Ascending aorta (tissue), 2 donors: ENCODE measurements at regions not wholly inside any gene's neighbourhood (a gene's known extent, or its start where the extent isn't known, plus 50 kb on each side); places are given as distances from the start of the nearest gene placed in this dataset.

ENCODE experiments used
- DNase-seq, 2 donors: peaks; one replicate each; pipeline ENCODE4 v3.0.0-alpha.2; 2019; ENCODE audit warnings: low spot score in 2 of 2
- H3K27ac ChIP-seq, 2 donors: fragments of 200-600 bp; sonication (generic); one replicate each; pipeline ENCODE4 v1.5.1; 2016 to 2017; ENCODE audit warnings: mild to moderate bottlenecking in 1 of 2
- H3K27me3 ChIP-seq: fragments of 200-600 bp; sonication (generic); one replicate; pipeline ENCODE4 v1.5.1; 2017
- H3K36me3 ChIP-seq, 2 donors: fragments of 200-600 bp; sonication (generic); one replicate each; pipeline ENCODE4 v1.5.1; 2016
- H3K4me1 ChIP-seq, 2 donors: fragments of 200-600 bp; sonication (generic); one replicate each; pipeline ENCODE4 v1.5.1; 2016 to 2017; ENCODE audit warnings: mild to moderate bottlenecking in 1 of 2
- H3K4me3 ChIP-seq, 2 donors: fragments of 200-600 bp; sonication (generic); one replicate each; pipeline ENCODE4 v1.5.1; 2016 to 2017; ENCODE audit warnings: mild to moderate bottlenecking in 1 of 2
- H3K9me3 ChIP-seq, 2 donors: fragments of 200-600 bp; sonication (generic); one replicate each; pipeline ENCODE4 v1.5.1; 2016
- intact Hi-C: fragments of 100-400 bp; cut with DNase I; formaldehyde crosslinking; loops from one replicate; pipeline ENCODE4 v1.15.1; 2023
- TF ChIP-seq, protein P1 (sequence below), 3 experiments: fragments of 200-600 bp in 2 of 3; fragments of 450-650 bp in 1 of 3; sonication (generic) in 2 of 3; IDR thresholded peaks; one replicate each; pipeline ENCODE4 v1.5.1; 2016 to 2019; ENCODE audit warnings: antibody characterized with exemption in 3 of 3, mild to moderate bottlenecking in 1 of 3, moderate library complexity in 1 of 3

DNA sequence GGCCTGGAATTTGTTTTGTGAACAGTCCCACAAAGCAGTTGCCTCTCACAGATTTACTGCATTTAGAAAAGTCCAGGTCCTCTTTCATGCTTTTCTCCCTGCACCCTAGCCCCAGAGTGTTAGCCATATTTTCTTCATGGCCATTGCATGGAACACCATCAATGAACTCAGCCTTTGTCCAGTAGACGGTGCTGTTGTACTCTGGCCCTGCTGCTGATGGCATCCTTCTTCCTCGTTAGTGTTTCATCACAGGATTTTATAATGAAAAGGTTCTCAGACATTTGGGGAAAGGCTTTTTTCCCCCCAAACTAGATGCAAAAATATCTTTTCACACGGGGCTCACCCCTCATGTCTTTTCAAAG is 93.0 kb upstream of the SLC25A13 start:
- Histone ChIP-seq H3K27me3 (no peaks in the 10 kb centered on the region), H3K27ac (no peak overlapping the region), H3K4me3 (no peak overlapping the region), H3K36me3 (no peaks in the 10 kb centered on the region), H3K4me1 (peaks cover 0 to 10% of the 10 kb centered on the region in 2 donors), H3K9me3 (no peaks in the 10 kb centered on the region)
- no peak for DNase-seq
- intact Hi-C loops: no loop called here
- TF ChIP-seq, protein P1, sequence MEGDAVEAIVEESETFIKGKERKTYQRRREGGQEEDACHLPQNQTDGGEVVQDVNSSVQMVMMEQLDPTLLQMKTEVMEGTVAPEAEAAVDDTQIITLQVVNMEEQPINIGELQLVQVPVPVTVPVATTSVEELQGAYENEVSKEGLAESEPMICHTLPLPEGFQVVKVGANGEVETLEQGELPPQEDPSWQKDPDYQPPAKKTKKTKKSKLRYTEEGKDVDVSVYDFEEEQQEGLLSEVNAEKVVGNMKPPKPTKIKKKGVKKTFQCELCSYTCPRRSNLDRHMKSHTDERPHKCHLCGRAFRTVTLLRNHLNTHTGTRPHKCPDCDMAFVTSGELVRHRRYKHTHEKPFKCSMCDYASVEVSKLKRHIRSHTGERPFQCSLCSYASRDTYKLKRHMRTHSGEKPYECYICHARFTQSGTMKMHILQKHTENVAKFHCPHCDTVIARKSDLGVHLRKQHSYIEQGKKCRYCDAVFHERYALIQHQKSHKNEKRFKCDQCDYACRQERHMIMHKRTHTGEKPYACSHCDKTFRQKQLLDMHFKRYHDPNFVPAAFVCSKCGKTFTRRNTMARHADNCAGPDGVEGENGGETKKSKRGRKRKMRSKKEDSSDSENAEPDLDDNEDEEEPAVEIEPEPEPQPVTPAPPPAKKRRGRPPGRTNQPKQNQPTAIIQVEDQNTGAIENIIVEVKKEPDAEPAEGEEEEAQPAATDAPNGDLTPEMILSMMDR (IDR thresholded peaks at IDR 0.05): peak in 1 of 3 experiments; percentile 32

DNA sequence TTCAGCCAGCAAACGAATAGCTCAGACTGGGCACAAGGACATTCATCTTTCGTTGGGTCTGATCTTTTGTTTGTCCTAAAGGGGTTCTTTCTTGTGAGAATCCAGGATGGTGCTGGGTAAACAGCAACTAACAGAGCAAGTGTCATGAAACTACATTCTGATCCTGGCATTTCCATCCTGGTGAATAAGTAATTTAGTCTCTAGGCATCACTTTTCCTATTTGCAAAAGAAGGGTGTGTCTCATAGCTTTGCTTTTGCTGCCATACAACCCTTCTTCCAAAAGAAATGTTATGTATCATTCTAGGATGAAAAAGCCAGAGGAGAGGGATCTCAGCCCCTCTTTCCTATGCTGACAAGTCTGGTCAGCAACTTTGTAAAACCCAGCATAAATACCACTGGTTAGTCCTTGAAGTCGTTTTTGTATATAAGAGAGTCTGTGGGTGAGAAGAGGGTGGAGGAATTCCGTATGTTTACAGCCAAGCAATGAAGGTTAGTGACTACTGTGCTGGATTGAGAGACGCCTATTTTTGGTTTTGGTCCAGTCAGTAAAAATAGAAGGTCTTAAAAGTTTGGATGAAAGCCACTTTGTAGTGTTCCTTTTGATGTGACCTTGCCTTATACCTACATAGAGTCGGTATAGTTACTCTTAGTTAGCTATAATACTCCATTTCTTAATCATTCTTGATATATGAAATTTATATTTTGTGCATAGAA is 88.4 kb upstream of the SLC25A13 start:
- Histone ChIP-seq H3K4me1 (peaks cover 0 to under 1% of the 10 kb centered on the region in 2 donors), H3K36me3 (no peaks in the 10 kb centered on the region), H3K27ac (no peak overlapping the region), H3K9me3 (no peaks in the 10 kb centered on the region), H3K27me3 (no peaks in the 10 kb centered on the region), H3K4me3 (no peak overlapping the region)
- DNase-seq: no peak
- intact Hi-C loops: no loop called here
- TF ChIP-seq, protein P1 (IDR thresholded peaks at IDR 0.05): no peak

DNA sequence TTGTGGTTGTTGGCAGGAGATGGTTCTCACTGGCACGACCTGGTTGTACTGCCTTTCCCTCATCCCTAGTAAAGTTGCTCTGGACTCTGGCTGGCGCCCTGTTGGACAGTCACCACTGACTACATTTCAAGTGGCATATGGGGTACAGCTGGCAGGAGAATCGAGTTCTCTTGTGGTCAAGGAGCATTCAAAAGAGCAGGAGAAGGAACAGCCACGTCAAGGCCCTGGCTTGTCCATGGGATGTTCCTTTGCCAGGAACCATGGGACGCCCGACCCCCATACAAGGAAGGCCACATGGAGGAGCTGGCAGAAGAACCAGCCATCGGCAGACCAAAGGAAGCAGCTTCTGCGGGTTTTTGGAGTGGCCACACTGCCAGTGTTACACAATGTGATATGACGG is 87.0 kb upstream of the SLC25A13 start:
- H3K27me3 ChIP-seq: no peaks in the 10 kb centered on the region
- no peak for DNase-seq
- no peaks in the 10 kb centered on the region for H3K36me3 ChIP-seq
- no peak overlapping the region for H3K4me3 ChIP-seq
- H3K9me3 ChIP-seq: no peaks in the 10 kb centered on the region
- H3K27ac ChIP-seq: no peak overlapping the region
- TF ChIP-seq, protein P1 (IDR thresholded peaks at IDR 0.05): no peak
- intact Hi-C loops: no loop called here
- H3K4me1 ChIP-seq: no peaks in the 10 kb centered on the region

DNA sequence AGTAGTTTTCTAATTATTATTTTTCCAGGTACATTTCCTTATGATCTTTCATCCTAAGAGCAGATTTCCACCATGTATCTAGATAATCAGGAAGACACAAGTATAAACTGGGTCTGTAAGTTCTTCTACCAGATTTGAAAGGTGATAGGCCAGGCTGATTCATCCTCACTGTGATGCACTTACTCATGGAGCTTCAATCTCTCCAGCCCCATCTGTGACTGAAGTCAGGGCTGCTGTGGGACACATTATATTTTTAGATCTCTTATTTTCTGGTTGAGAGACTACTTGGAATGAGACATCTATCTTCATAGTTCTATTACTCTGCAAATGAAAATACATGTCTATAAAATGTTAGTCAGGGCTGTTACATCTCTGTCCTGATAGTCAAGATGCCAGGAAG is 85.5 kb upstream of the SLC25A13 start:
- TF ChIP-seq, protein P1 (IDR thresholded peaks at IDR 0.05): no peak
- no peaks in the 10 kb centered on the region for H3K4me1 ChIP-seq
- no peak overlapping the region for H3K4me3 ChIP-seq

DNA sequence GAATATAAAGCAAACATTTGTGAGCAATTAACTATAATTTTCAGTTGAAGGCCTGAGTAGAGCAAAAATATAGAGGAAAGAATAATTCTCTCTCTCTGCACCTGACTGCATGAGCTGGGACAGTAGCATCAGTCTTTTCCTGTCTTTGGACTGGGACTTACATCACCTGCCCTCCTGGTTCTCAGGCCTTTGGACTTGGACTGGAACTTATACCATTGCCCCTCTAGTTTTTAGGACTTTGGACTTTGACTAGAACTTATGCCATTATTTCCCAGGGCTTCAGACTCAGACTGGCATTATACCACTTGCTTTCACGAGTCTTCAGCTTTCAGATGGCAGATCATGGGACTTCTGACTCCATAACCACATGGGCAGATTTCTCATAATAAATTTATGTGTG is 81.0 kb upstream of the SLC25A13 start:
- Histone ChIP-seq H3K4me3 (no peak overlapping the region), H3K27ac (no peak overlapping the region), H3K36me3 (no peaks in the 10 kb centered on the region), H3K27me3 (no peaks in the 10 kb centered on the region), H3K9me3 (no peaks in the 10 kb centered on the region), H3K4me1 (no peaks in the 10 kb centered on the region)
- intact Hi-C loops: no loop called here
- TF ChIP-seq, protein P1 (IDR thresholded peaks at IDR 0.05): no peak
- DNase-seq: no peak

More for the DNA sequence above, 85.5 kb upstream of the SLC25A13 start:
- Histone ChIP-seq H3K27ac (no peak overlapping the region), H3K36me3 (no peaks in the 10 kb centered on the region), H3K9me3 (no peaks in the 10 kb centered on the region), H3K27me3 (no peaks in the 10 kb centered on the region)
- intact Hi-C loops: no loop called here
- no peak for DNase-seq

DNA sequence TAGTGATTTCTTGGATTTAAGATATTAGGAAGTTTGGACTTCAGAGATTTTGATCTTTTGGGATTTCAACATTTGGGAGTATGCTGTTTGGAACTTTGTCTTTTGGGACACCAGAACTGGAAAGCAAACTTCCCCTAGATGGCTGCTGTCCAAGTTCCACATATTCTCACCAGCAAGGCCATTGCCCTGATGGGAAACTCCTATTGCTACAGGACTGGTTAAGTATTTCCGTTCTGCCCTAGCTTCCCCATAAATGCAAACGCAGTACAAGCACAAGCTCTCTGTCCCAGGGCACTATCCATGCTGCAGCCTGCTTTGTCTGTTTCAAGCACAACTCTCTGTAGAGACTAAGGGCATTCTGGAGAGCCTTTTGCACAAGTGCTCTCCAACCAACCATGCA is 79.3 kb upstream of the SLC25A13 start:
- H3K36me3 ChIP-seq: no peaks in the 10 kb centered on the region
- H3K9me3 ChIP-seq: no peaks in the 10 kb centered on the region
- no peak for DNase-seq
- H3K27ac ChIP-seq: no peak overlapping the region
- no peaks in the 10 kb centered on the region for H3K4me1 ChIP-seq
- TF ChIP-seq, protein P1 (IDR thresholded peaks at IDR 0.05): no peak
- intact Hi-C loops: no loop called here
- H3K4me3 ChIP-seq: no peak overlapping the region
- H3K27me3 ChIP-seq: no peaks in the 10 kb centered on the region
